Activated effector memory CD4-positive, alpha-beta T cell treated with Interleukin-2 at 50 U/mL for 16 hours (primary cell): ENCODE measurements at regions not wholly inside any gene's neighbourhood (a gene's known extent, or its start where the extent isn't known, plus 50 kb on each side); places are given as distances from the start of the nearest gene placed in this dataset.

Source experiments
- DNase-seq: peaks from one replicate; pipeline ENCODE4 v3.0.0-alpha.2; 2020

GRCh38 chr2:81987370-81987769 is 1682.8 kb upstream of the LRRTM1 start:
- DNase-seq, result no peak

- DNase-seq, result no peak
Observed at GRCh38 chr2:81984969-81985637, 1680.6 kb upstream of the LRRTM1 start.

GRCh38 chr2:81981585-81981984 is 1677.0 kb upstream of the LRRTM1 start:
- no peak for DNase-seq

GRCh38 chr2:81979086-81979485 is 1674.5 kb upstream of the LRRTM1 start:
- no peak for DNase-seq

GRCh38 chr2:81976998-81977397 is 1672.4 kb upstream of the LRRTM1 start:
- DNase-seq, result no peak

GRCh38 chr2:81974216-81974615 is 1669.7 kb upstream of the LRRTM1 start:
- DNase-seq, result no peak

- DNase-seq, result no peak
Observed at GRCh38 chr2:81942876-81943275, 1638.3 kb upstream of the LRRTM1 start.

- no peak for DNase-seq
Observed at GRCh38 chr2:81942136-81942680, 1637.7 kb upstream of the LRRTM1 start.

- no peak for DNase-seq
Observed at GRCh38 chr2:81940266-81940955, 1635.9 kb upstream of the LRRTM1 start.

- DNase-seq, result no peak
Observed at GRCh38 chr2:81937944-81938343, 1633.4 kb upstream of the LRRTM1 start.

GRCh38 chr2:81903534-81903933 is 1599.0 kb upstream of the LRRTM1 start:
- no peak for DNase-seq

GRCh38 chr2:81901017-81901416 is 1596.5 kb upstream of the LRRTM1 start:
- no peak for DNase-seq

GRCh38 chr2:81895620-81896250 is 1591.2 kb upstream of the LRRTM1 start:
- no peak for DNase-seq

GRCh38 chr2:81894451-81894990 is 1590.0 kb upstream of the LRRTM1 start:
- DNase-seq, result no peak

GRCh38 chr2:81876624-81877023 is 1572.1 kb upstream of the LRRTM1 start:
- DNase-seq, result no peak

- DNase-seq, result no peak
Observed at GRCh38 chr2:81872006-81872405, 1567.5 kb upstream of the LRRTM1 start.

- DNase-seq, result no peak
Observed at GRCh38 chr2:81870119-81870518, 1565.6 kb upstream of the LRRTM1 start.

GRCh38 chr2:81858998-81859397 is 1554.4 kb upstream of the LRRTM1 start:
- DNase-seq, result no peak

GRCh38 chr2:81853341-81853740 is 1548.8 kb upstream of the LRRTM1 start:
- DNase-seq, result no peak

GRCh38 chr2:81852651-81853050 is 1548.1 kb upstream of the LRRTM1 start:
- no peak for DNase-seq

GRCh38 chr2:81839780-81840179 is 1535.2 kb upstream of the LRRTM1 start:
- DNase-seq, result no peak

- no peak for DNase-seq
Observed at GRCh38 chr2:81835321-81836000, 1530.9 kb upstream of the LRRTM1 start.

- DNase-seq, result no peak
Observed at GRCh38 chr2:81786811-81787210, 1482.3 kb upstream of the LRRTM1 start.
